GM18873 (cell line): ENCODE measurements at regions not wholly inside any gene's neighbourhood (a gene's known extent, or its start where the extent isn't known, plus 50 kb on each side); places are given as distances from the start of the nearest gene placed in this dataset.

ENCODE experiments used
- ATAC-seq: cut with Tn5 transposase; IDR thresholded peaks from one replicate; pipeline ENCODE4 v1.9.1; 2021; ENCODE audit warnings: mild to moderate bottlenecking, moderate library complexity, moderate number of reproducible peaks; ENCODE audit not compliant: unreplicated experiment, low FRiP score

DNA sequence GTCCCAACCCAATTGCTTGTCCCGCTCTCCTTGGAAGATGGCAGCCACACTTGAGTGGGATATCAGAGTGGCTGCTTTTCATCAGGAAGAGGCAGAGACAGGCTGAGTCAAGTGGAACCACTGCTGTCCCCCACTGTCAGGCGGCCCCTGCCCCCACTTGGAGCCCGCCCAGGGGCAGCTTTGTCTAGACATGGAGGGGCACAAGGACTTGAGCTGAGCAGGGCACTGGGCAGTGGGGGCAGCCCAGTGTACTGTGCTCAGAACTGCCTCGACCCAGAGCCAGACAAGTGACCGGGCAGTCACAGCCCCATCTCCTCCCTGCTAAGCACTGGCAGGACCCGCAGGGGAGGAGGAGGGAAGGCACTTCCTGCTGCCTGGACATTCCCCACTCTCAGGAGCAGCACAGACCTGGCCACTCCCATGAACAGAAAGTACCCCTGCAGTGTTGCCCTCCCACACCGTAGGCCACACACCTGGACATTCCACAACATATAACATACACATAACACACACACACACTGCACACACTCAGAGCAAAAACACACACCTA lies 91.0 kb downstream of the MRPL36 start:
- no peak for ATAC-seq

DNA sequence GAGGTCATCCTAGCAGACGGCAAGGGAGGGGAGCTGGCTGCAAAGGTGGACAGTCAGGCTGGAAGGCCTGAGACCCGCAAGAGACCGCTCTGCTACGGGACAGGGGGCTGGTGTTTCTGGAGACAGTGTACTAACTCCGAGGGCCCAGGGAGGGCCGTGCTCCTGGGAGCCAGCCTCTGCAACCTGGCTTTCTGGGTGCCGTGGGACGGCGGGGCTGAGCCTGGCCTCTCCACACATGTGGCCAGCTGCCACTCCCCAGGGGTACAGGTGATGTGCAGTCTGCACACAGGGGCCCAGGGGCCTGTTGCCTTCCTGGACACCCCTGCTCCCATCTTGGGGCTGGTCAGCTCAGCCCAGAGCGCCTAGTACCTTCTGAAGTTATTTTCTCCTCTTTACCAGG lies 92.2 kb downstream of the MRPL36 start:
- no peak for ATAC-seq

DNA sequence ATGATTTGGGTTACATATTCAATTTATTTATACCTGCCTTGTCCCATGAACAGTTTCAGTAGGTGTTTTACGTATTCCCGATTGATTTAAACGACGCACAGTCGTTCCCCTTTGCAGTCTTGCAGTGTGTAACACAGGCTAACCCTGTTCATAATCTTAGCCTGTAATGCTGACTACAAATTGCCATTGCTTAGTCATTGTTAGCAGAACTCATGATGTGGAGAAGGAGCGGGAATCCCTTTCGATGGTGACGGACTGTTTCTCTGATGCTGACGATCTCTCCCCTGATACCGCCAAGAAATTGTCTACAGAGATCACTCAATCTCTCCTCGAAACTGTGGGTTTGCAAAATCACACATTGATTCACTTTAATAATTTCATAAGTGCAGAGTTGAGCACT lies 93.2 kb downstream of the MRPL36 start:
- no peak for ATAC-seq

DNA sequence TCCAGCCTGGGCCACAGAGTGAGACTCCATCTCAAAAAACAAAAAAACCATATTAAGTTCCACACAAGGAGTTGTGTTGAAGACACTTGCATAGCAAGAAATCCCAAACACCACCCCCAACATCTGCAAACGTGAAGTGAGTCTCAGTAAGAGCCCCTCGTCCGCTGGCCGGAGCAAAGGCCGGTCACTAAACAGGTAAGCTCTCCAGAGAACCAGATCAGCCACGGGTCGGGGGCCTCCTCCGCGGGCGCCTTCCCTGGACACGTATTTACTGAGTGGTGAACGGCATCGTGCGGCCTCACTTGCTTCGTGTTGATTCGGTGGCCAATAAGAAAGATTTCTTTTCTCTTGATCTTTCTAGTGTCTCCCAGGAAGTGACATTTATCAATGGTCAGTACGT lies 93.6 kb downstream of the MRPL36 start:
- no peak for ATAC-seq

DNA sequence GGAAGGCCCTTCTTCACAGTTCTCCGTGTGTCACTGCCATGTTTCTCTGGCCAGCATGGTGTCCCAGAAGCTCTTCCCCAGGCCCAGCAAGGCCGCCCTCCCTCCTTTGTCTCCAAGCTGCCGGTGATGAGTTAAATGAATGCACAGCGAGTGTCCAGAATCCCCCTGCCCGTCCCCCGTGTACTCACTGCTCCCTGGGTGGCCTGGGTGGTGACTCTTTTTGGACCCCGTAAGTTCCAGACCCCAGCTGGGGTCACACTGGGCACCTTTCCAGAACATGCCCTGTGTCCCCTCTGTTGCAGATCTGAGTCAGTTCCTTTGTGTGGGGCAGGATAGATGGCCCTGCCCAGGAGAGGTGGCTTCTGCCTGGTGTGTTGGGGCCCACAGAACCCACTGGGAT lies 95.0 kb downstream of the MRPL36 start:
- ATAC-seq, result no peak

DNA sequence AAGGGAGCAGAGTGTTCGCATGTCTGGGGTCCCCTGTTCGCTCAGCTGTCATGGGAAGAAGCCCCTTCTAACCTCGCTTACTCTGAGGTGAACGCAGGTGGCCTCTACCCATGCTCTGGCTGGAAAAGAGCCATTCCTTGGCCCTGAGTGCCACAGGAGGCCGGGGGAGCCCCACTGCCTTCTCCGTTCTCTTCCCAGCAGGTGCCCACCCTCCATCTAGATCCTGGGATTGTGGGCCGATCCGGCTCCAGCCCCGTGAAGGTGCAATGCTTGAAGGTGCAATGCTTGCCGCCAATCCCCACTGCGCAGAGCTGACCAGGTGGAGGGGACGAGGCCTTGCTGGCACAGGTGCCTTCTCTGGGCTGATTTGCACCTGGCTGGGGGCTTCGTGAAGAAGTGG lies 95.4 kb downstream of the MRPL36 start:
- no peak for ATAC-seq

DNA sequence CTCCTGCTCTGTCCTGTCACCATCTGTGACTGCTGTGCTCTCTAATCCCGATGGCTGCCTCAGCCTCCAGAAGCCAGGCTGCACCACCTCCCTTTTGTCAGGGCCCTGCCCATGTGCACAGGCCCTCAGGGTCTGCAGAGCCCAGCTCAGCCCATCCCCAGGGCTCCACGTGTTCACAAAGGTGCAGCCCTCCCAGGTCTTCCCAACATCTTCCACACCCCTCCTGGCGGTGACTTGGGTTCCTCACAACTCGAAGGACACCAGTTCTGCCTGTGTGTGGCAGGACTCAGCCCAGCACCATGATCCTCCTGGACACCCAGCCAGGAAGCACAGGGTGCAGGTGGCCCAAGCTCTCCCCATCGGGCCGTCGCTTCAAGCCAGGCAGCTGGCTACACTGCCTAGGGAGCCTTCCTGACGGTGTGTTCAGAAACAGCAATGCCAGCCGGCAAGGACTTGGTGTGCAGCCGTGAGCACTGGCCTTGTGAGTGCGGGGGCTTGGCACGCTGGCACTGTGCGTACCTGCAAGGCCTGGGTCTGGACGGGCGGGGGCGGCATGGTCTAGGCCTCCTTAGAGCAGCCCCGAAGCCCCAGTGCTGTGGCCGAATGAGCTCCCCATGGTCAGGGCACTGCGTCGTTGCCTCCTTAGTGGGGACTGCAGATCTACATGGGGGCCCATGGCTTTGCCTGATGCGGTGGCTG lies 96.1 kb downstream of the MRPL36 start:
- ATAC-seq, result no peak

DNA sequence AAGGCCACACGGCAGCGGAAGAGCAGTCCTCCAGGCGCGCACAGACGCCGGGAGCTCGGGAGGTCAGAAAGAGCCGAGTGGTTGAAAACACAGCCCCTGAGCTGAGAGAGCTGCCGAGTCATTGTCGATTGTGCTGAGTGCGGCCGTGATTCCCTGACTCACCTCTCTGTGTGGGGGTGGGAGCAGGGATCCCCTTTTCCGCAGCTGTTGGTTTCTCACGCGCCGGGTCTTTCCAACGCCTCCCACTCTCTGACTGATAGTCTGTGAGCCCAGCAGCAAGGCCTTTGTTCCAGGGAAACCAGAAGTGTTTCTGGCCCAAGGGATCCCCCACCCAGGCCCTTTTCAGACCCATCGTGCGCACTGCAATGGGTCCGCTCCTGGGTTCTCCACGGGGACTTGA lies 97.3 kb downstream of the MRPL36 start:
- ATAC-seq, result no peak

DNA sequence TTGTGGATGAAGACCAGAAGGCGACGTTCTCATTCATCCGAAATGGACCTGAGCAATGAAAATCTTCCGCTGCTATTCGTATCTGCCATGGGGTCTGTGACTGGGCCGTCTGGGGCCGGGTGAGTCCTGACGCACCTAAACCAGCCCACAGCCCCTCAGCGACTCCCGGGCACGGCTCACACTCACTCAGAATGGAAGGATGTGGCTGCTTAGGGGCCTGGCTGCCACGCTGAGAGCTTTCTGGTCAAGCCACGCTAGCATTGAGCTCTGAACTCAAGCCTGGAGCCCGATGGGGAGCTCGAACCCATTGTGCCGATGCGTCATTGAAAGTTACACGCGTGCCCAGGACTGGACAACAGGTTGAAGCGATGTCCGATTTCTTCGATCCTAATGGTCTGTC lies 97.8 kb downstream of the MRPL36 start:
- no peak for ATAC-seq

DNA sequence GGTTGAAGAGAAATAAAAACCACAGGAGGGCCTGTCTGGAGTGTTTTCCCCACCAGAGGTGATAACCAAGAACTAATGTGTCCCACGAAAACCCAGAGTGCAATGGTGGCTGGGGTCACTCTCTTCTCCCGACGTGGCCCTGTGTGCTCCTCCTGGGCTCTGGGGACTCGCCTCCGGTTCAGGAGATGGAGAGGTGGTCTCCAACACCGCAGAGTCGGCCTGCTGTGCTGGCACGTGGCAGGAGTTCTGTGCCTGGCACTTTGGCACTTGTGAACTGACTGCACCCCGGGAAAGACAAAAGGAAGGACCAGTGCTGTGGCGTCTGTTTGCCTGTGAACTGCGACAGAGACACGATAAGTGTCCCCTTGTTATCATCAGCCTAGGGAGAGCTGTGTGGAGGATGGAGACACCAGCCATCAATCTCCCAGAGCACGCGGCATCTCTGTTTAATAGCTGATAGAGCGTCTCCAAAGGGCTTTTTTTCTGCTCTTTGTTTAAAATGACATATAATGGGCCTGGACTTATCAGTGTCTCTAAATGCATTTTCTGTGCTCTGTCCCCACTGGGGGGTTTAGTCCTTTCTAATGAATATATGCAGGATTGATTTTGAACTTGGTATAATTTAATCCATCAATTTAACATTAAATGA lies 98.3 kb downstream of the MRPL36 start:
- no peak for ATAC-seq

DNA sequence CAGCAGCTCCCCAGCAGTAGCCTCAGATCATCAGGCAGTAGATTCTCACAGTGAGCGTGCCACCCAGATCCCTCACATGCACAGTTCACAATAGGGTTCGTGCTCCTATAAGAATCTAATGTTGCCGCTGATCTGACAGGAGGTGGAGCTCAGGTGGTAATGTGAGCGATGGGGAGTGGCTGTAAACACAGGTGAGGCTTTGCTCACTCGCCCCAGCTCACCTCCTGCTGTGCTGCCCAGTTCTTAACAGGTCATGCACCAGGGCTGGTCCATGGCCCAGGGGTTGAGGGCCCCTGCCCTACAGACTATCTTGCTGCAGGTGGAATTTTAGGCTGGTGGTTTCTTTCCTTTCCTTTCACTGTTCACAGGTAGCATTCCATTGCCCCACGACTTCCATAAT lies 100.2 kb downstream of the MRPL36 start:
- ATAC-seq, result no peak

DNA sequence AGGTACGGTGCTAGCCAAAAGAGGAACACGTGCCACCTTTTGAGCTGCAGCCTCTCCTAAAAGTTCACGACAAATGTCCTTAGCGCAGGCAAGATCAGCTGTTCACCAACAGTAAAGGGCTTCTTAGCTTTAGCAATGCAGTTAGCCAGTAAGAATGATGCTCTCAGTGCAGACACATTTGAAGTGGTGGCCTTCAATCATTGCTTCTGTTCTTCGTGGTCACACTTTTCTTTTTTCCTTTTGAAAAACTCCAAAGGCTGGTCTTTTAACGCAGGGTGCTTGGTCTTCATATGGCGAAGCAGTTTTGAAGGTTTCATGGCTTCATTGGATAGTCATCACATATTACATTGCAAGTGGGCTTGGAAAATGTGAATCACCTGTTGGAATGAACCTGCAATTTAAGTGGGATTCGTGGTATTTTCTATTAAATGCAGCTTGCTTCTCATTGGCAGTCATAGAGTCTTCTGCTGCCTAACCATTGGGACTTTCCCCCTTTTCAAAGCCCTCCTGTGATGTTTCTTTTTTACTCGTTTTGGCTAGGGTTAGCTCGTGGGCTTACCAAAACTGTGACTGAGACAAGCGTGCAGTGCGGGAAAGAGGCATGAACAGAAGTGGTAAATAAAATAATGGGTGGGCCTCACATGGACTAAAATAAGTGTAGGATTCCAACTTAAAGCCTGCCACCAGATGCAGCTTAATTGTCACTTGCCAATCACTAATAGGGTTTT lies 100.9 kb downstream of the MRPL36 start:
- no peak for ATAC-seq

DNA sequence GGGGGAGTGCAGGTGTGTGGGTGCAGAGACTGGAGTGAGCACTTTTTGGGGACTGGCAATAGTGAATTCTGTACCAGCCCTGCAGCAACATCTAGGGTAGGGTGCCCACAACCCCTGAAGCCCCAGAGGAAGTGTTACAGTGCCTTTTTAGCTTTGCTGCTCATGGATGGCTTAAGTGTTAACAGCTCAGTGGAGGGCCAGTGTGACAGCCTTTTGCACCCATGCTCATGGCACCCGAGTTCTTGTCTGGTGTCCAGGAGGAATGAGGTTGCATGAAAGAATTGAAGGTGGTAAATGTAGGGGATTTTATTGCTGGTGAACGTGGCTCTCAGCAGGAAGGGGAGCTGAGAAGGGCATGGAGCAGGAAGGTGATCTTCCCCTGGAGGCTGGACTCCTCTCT lies 107.3 kb downstream of the MRPL36 start:
- no peak for ATAC-seq

DNA sequence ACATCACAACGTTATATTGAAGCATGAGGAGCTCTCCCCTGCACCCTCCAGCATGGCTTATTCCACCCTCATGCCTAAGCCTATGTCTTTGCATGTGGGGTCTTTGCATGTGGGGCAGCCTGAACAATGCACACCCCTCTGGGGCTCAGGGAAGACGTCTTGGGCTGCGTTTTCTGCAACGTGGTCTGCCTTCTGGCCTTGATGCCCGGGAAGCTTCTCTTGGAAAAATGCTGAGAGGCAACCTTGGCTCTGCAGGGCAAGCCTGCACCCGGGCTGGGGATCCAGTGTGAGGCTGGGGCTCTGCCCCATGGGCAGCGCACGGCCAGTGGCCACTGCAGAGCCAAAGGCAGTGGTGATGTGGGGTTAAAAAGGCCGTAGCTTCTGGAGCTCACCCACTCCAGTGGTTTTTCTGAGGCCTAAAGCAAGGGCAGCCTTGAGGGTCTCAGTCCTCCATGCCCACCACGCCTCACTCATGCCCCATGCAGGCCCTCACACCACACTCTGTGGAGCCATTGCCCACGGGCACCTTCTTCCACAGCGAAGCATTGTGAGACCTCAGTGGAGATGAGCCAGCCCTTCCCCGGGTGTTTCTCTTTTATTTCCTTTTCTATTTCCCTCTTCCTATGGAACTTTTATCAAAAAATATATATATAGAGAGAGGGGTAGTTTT lies 112.2 kb downstream of the MRPL36 start:
- ATAC-seq, result no peak

DNA sequence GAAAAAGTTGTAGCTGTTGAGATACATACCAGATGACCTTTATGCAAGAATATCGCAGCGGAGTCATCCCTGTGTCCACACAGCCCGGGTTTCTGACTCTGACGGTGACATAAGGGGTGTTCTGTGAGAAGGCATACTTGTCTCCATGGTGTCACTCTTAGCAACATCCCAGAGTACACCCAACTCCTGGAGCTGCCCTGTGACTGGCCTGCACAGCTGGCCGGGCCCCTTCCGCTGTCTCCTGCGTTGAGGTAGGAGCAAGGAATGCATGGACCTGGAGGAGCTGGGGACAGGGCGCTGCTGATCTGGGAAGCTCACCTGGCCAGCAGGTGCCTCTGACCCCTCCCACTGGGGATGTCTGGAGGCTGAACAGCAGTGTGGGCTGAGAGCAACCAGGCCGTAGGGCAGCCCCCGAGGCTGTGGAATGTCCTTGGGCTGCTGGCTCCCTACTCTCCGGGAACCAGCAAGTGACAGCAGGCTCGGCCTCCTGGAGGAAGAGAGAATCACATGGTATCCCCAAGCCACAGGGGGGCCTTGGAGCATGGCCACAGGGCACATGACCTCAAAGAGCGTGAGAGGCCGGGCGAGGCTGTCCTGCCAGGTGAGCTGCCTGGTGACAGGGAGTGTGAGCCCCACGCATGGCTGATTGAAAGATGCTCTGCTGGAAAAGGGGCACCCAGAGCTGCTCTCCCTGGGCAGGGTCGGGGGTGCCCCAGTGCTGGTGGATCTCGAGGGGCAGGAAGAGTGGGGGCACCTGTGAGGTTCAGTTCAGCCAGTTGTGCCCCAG lies 113.4 kb downstream of the MRPL36 start:
- no peak for ATAC-seq

DNA sequence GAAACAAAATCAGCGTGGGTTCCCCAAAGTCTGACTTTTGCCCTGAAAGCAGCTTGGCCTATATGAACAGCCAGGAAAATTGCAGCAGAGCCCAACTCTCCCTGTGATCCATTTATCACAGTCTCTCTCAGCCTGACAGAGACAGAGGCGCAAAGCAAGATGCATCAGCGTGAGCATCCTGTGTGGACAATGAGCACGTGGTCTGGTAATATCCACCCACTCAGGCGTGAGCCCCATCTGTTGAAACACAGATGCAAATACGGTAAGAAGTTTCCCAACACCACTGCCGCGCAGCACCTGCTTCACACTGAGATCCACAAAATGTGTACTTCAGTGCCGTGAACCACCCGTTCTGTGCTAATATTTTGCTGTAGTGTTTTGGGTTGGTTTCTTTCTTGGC lies 114.6 kb downstream of the MRPL36 start:
- no peak for ATAC-seq

DNA sequence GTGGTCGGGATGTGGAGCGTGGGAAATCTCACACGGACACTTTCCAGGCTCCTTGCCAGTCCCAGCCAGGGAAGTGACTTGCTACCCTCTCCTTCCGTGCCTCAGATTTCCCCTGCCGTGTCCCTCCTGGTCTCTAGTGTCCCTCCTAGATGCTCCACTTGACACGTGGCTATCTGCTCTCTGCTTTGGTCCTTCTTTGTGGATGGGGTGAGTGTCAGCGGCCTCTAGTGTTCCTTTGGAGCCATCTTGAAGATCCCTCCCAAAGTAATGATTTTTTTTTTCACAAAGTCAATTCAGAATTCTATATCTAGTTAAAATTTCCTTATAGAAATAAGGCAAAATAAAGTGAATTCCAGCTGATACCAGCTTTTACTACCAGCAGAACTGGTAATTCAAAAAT lies 117.7 kb downstream of the MRPL36 start:
- ATAC-seq, result no peak

DNA sequence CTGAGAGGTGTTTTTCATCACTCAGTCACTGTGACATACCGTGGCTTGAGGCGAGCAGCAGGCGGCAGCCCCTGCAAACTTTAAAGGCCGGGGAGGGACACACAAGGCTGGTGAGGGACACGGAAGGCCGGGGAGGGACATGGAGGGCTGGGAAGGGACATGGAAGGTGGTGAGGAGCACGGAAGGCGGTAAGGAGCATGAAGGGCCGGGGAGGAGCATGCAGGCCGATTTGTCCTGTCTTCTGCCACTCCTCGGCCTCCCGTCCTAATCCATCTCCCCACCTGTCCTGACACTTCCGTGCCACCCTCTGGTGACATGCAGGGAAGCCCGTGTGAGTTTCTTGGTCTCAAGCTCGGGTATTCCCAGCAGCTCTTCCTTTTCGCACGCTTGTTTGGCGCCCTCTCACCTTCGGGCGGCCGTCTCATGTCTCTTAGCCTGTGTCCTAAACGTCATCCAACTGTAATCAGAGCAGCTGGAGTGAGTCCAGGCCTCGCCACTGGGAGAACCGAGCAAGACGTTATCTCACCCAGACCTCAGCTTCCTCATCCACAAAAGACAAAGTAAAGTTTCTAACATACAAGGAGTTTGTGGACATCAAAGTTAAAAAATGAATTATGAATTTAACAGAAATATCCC lies 126.5 kb downstream of the MRPL36 start:
- no peak for ATAC-seq

DNA sequence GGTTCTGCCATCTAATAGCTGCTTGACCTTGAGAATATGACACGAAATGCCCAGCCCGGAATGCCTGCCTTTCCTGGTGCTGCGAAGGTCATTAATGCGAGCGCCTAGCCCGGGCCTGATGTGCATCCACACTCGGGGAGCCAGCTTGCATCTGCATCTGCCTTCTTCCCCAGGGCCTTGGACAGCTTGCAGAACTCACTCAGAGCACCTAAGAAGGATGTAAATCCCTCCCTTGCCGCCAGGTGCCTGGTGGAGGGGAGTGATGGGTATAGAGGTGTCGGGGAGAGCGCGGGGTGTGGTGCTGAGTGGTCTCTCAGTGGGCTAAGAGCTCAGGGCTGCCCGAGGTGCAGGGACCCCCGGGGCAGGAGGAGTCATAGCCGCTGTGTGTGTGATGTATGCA lies 127.2 kb downstream of the MRPL36 start:
- no peak for ATAC-seq

DNA sequence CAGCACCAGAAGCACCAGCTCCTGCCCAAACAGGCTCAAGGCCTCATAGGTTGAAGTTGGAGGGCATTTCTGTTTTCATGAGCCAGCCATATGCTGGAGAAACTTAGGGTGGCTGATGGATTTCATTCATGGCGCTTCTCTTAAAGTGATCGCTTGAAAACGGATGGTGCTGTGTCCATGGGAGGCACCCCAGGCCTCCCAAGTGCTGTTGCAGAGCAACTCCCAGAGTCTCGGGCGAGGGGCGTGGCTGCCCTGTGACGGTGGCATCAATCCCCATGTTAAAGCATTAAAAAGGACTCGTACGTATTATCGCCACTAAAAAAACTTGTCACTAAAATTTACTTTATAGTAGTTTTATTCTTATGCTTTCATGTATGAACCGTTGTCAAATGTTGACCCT lies 128.3 kb downstream of the MRPL36 start:
- ATAC-seq, result no peak
